ENCODE measurements at regions not wholly inside any gene's neighbourhood (a gene's known extent, or its start where the extent isn't known, plus 50 kb on each side); places are given as distances from the start of the nearest gene placed in this dataset.
"Not testable (repeated sequence)": the region's sequence is repeated elsewhere in the genome, so short reads cannot be mapped to it uniquely, and the experiment has no call there.

GRCh38 chr2:110318898-110319297 is 106.6 kb upstream of the MTLN start:
- not testable (repeated sequence) for TF ChIP-seq CTCF, POLR2A (IDR thresholded peaks at IDR 0.05)
